MG63 (cell line): ENCODE measurements at regions not wholly inside any gene's neighbourhood (a gene's known extent, or its start where the extent isn't known, plus 50 kb on each side); places are given as distances from the start of the nearest gene placed in this dataset.

ENCODE experiments used
- DNase-seq: peaks from one replicate; pipeline ENCODE4 v3.0.0-alpha.2; 2020
- H3K27me3 ChIP-seq: fragments of 250-450 bp; sonication (Bioruptor Pico); 2 replicates; pipeline ENCODE4 v1.5.1; 2020; ENCODE audit warnings: mild to moderate bottlenecking, moderate library complexity
- H3K36me3 ChIP-seq: fragments of 250-450 bp; sonication (Bioruptor Pico); 2 replicates; pipeline ENCODE4 v1.5.1; 2020; ENCODE audit warnings: mild to moderate bottlenecking, moderate library complexity
- H3K4me3 ChIP-seq: fragments of 250-450 bp; sonication (Bioruptor Pico); 2 replicates; pipeline ENCODE4 v1.5.1; 2020; ENCODE audit warnings: mild to moderate bottlenecking, moderate library complexity
- H3K9me3 ChIP-seq: fragments of 250-450 bp; sonication (Bioruptor Pico); 2 replicates; pipeline ENCODE4 v1.5.1; 2020; ENCODE audit warnings: mild to moderate bottlenecking, moderate library complexity

GRCh38 chr11:129726179-129726578, 89.5 kb upstream of the TMEM45B start:
- no peaks in the 10 kb centered on the region for H3K9me3 ChIP-seq
- no peaks in the 10 kb centered on the region; the same call in none of the 2 replicates for H3K27me3 ChIP-seq
- H3K4me3 ChIP-seq, result no peak overlapping the region
- no peak for DNase-seq
- H3K36me3 ChIP-seq, result no peaks in the 10 kb centered on the region

- Histone ChIP-seq H3K4me3 (no peak overlapping the region), H3K9me3 (no peaks in the 10 kb centered on the region), H3K36me3 (no peaks in the 10 kb centered on the region), H3K27me3 (no peaks in the 10 kb centered on the region; the same call in 1 of the 2 replicates)
- DNase-seq, result no peak
These were observed 87.1 kb upstream of the TMEM45B start for GRCh38 chr11:129728581-129728980.

GRCh38 chr11:129729216-129729615, 86.4 kb upstream of the TMEM45B start:
- Histone ChIP-seq H3K9me3 (no peaks in the 10 kb centered on the region), H3K27me3 (no peaks in the 10 kb centered on the region; the same call in 1 of the 2 replicates), H3K4me3 (no peak overlapping the region), H3K36me3 (no peaks in the 10 kb centered on the region)
- no peak for DNase-seq

- Histone ChIP-seq H3K4me3 (no peak overlapping the region), H3K9me3 (no peaks in the 10 kb centered on the region), H3K27me3 (no peaks in the 10 kb centered on the region; the same call in 1 of the 2 replicates), H3K36me3 (no peaks in the 10 kb centered on the region)
- DNase-seq, result no peak
These were observed 85.8 kb upstream of the TMEM45B start for GRCh38 chr11:129729823-129730222.

GRCh38 chr11:129731316-129731715, 84.3 kb upstream of the TMEM45B start:
- H3K9me3 ChIP-seq, result no peaks in the 10 kb centered on the region
- H3K36me3 ChIP-seq, result no peaks in the 10 kb centered on the region
- DNase-seq, result peak; percentile 9
- no peak overlapping the region for H3K4me3 ChIP-seq
- no peaks in the 10 kb centered on the region for H3K27me3 ChIP-seq

GRCh38 chr11:129732941-129733340, 82.7 kb upstream of the TMEM45B start:
- Histone ChIP-seq H3K9me3 (no peaks in the 10 kb centered on the region), H3K4me3 (no peak overlapping the region), H3K27me3 (no peaks in the 10 kb centered on the region), H3K36me3 (no peaks in the 10 kb centered on the region)
- no peak for DNase-seq

- Histone ChIP-seq H3K36me3 (no peaks in the 10 kb centered on the region), H3K9me3 (no peaks in the 10 kb centered on the region), H3K4me3 (no peak overlapping the region), H3K27me3 (no peaks in the 10 kb centered on the region)
- no peak for DNase-seq
These were observed 82.3 kb upstream of the TMEM45B start for GRCh38 chr11:129733384-129733783.

- no peaks in the 10 kb centered on the region for H3K9me3 ChIP-seq
- no peak overlapping the region for H3K4me3 ChIP-seq
- H3K27me3 ChIP-seq, result no peaks in the 10 kb centered on the region
- H3K36me3 ChIP-seq, result no peaks in the 10 kb centered on the region
- no peak for DNase-seq
These were observed 81.7 kb upstream of the TMEM45B start for GRCh38 chr11:129733981-129734380.

GRCh38 chr11:129734654-129735053, 81.0 kb upstream of the TMEM45B start:
- Histone ChIP-seq H3K9me3 (no peaks in the 10 kb centered on the region), H3K4me3 (no peak overlapping the region), H3K27me3 (no peaks in the 10 kb centered on the region), H3K36me3 (no peaks in the 10 kb centered on the region)
- DNase-seq, result no peak

- no peak for DNase-seq
- Histone ChIP-seq H3K27me3 (no peaks in the 10 kb centered on the region), H3K4me3 (no peak overlapping the region), H3K36me3 (no peaks in the 10 kb centered on the region), H3K9me3 (no peaks in the 10 kb centered on the region)
These were observed 77.8 kb upstream of the TMEM45B start for GRCh38 chr11:129737831-129738230.

- H3K27me3 ChIP-seq, result no peaks in the 10 kb centered on the region
- no peak for DNase-seq
- no peaks in the 10 kb centered on the region for H3K9me3 ChIP-seq
- H3K36me3 ChIP-seq, result no peaks in the 10 kb centered on the region
- no peak overlapping the region for H3K4me3 ChIP-seq
These were observed 77.4 kb upstream of the TMEM45B start for GRCh38 chr11:129738242-129738641.

GRCh38 chr11:129739339-129739738, 76.3 kb upstream of the TMEM45B start:
- Histone ChIP-seq H3K36me3 (no peaks in the 10 kb centered on the region), H3K4me3 (no peak overlapping the region), H3K9me3 (no peaks in the 10 kb centered on the region), H3K27me3 (no peaks in the 10 kb centered on the region)
- no peak for DNase-seq

GRCh38 chr11:129740125-129740719, 75.4 kb upstream of the TMEM45B start:
- H3K27me3 ChIP-seq, result no peaks in the 10 kb centered on the region
- H3K4me3 ChIP-seq, result no peak overlapping the region
- H3K36me3 ChIP-seq, result no peaks in the 10 kb centered on the region
- no peak for DNase-seq
- no peaks in the 10 kb centered on the region for H3K9me3 ChIP-seq

- Histone ChIP-seq H3K27me3 (no peaks in the 10 kb centered on the region), H3K9me3 (no peaks in the 10 kb centered on the region), H3K4me3 (no peak overlapping the region), H3K36me3 (no peaks in the 10 kb centered on the region)
- DNase-seq, result no peak
These were observed 72.4 kb upstream of the TMEM45B start for GRCh38 chr11:129743112-129743815.

- H3K27me3 ChIP-seq, result peaks cover 2% of the 10 kb centered on the region; the same call in 1 of the 2 replicates
- no peak for DNase-seq
These were observed 68.6 kb upstream of the TMEM45B start for GRCh38 chr11:129747071-129747470.

GRCh38 chr11:129749141-129749540, 66.5 kb upstream of the TMEM45B start:
- no peaks in the 10 kb centered on the region for H3K9me3 ChIP-seq

More at GRCh38 chr11:129747071-129747470, 68.6 kb upstream of the TMEM45B start:
- no peaks in the 10 kb centered on the region for H3K36me3 ChIP-seq
- H3K9me3 ChIP-seq, result no peaks in the 10 kb centered on the region
- no peak overlapping the region for H3K4me3 ChIP-seq

GRCh38 chr11:129750343-129751292, 65.0 kb upstream of the TMEM45B start:
- Histone ChIP-seq H3K36me3 (no peaks in the 10 kb centered on the region), H3K9me3 (0 out of 2 replicates have a peak, but pooled peaks cover 2% of the 10 kb centered on the region), H3K27me3 (peaks cover 2% of the 10 kb centered on the region; the same call in 1 of the 2 replicates), H3K4me3 (no peak overlapping the region)
- DNase-seq, result peak; percentile 50

More at GRCh38 chr11:129749141-129749540, 66.5 kb upstream of the TMEM45B start:
- Histone ChIP-seq H3K36me3 (no peaks in the 10 kb centered on the region), H3K27me3 (peaks cover 2% of the 10 kb centered on the region; the same call in 1 of the 2 replicates), H3K4me3 (no peak overlapping the region)
- no peak for DNase-seq
